ENCODE measurements at regions not wholly inside any gene's neighbourhood (a gene's known extent, or its start where the extent isn't known, plus 50 kb on each side); places are given as distances from the start of the nearest gene placed in this dataset.

GRCh38 chr12:97927977-97928376 lies 465.4 kb downstream of the RMST start:
- H3K36me3 ChIP-seq (replicated peaks in 1 of 2), result no peaks in the 10 kb centered on the region
- intact Hi-C loops (cut with DNase I), result no loop called here
- H3K4me3 ChIP-seq, result no peak overlapping the region
- TF ChIP-seq POLR2A (IDR thresholded peaks at IDR 0.05) (no peak), CTCF (IDR thresholded peaks at IDR 0.05) (no peak)
- no peaks in the 10 kb centered on the region for H3K9me3 ChIP-seq (replicated peaks in 1 of 3)
- no peaks in the 10 kb centered on the region for H3K27me3 ChIP-seq
- DNase-seq, result no peak
- no peak overlapping the region for H3K27ac ChIP-seq
- no peaks in the 10 kb centered on the region for H3K4me1 ChIP-seq (replicated peaks in 1 of 2)
- WGBS, 4 donors, result 68 to 77% (median 70%) methylated on average over 6 of the region's 6 CpGs

DNA sequence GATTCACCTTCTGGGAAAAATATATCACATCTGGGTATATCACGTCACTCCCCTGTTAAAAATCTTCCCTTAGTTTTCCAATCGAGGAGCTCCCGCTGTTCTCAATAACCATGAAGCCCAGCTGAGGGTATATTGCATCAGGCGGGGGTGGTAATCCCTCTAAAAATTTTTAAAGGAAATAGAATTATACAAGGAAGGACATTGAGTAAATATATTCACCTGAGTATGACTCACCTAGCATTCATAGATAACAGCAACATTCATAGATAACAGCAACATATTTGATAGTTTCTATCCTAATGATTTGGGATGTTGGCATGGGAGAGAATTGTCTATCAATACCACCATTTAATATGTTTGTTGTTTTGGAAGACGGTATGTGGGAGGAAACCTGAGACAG lies 473.6 kb downstream of the RMST start:
- WGBS, 4 donors, result 64 to 76% (median 66%) methylated on average over 5 of the region's 5 CpGs
- Histone ChIP-seq H3K9me3 (replicated peaks in 1 of 3) (no peaks in the 10 kb centered on the region), H3K27me3 (no peaks in the 10 kb centered on the region), H3K36me3 (replicated peaks in 1 of 2) (no peaks in the 10 kb centered on the region), H3K4me3 (no peak overlapping the region), H3K27ac (no peak overlapping the region), H3K4me1 (replicated peaks in 1 of 2) (no peaks in the 10 kb centered on the region)
- TF ChIP-seq CTCF (IDR thresholded peaks at IDR 0.05), result no peak
- TF ChIP-seq POLR2A (IDR thresholded peaks at IDR 0.05), result no peak
- intact Hi-C loops (cut with DNase I), result no loop called here
- no peak for DNase-seq

DNA sequence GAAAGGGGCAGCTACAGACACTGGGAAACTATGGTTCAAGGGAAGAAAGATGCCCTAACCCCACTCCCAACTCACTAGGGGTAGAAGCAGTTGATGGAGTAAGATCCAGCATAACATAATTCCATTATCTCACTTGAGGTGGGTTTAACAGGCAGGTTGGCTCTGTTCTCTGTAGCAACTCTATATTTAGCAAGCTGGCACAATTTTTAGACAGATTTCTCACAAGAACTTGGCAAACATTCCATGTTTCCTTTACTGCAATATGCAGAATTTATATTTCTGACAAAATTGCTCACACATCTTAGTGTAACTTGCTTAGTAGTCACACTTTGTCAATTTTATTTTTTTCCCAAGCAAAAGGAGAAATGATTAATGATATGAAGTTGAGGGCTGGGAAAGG lies 475.4 kb downstream of the RMST start:
- H3K36me3 ChIP-seq (replicated peaks in 1 of 2), result no peaks in the 10 kb centered on the region
- H3K9me3 ChIP-seq (replicated peaks in 1 of 3), result no peaks in the 10 kb centered on the region
- no peak overlapping the region for H3K4me3 ChIP-seq
- H3K27ac ChIP-seq, result no peak overlapping the region
- TF ChIP-seq CTCF (IDR thresholded peaks at IDR 0.05) (no peak), POLR2A (IDR thresholded peaks at IDR 0.05) (no peak)
- H3K27me3 ChIP-seq, result no peaks in the 10 kb centered on the region
- intact Hi-C loops (cut with DNase I), result no loop called here
- no peaks in the 10 kb centered on the region for H3K4me1 ChIP-seq (replicated peaks in 1 of 2)
- no peak for DNase-seq

- DNase-seq, result no peak
- no peak for TF ChIP-seq POLR2A (IDR thresholded peaks at IDR 0.05)
- no peak for TF ChIP-seq CTCF (IDR thresholded peaks at IDR 0.05)
- H3K9me3 ChIP-seq (replicated peaks in 1 of 3), result no peaks in the 10 kb centered on the region
- H3K36me3 ChIP-seq (replicated peaks in 1 of 2), result no peaks in the 10 kb centered on the region
- no peak overlapping the region for H3K27ac ChIP-seq
- intact Hi-C loops (cut with DNase I), result no loop called here
- no peaks in the 10 kb centered on the region for H3K4me1 ChIP-seq (replicated peaks in 1 of 2)
- H3K27me3 ChIP-seq, result no peaks in the 10 kb centered on the region
- 67 to 95% (median 84%) methylated on average over 1 of the region's 1 CpG for WGBS, 4 donors
- H3K4me3 ChIP-seq, result no peak overlapping the region
Observed at GRCh38 chr12:97939156-97939555, 476.6 kb downstream of the RMST start.

Measured in adrenal gland (tissue), 9 donors.